Keratinocyte (primary cell): ENCODE measurements at regions not wholly inside any gene's neighbourhood (a gene's known extent, or its start where the extent isn't known, plus 50 kb on each side); places are given as distances from the start of the nearest gene placed in this dataset.

ENCODE experiments used
- EZH2 ChIP-seq: IDR thresholded peaks from one replicate; pipeline ENCODE4 v1.6.1; 2012; ENCODE audit warnings: inconsistent platforms, mild to moderate bottlenecking, low read length, moderate library complexity
- TF ChIP-seq, protein P1 (sequence below), 3 experiments: IDR thresholded peaks in 1 of 3; conservative IDR thresholded peaks in 1 of 3; optimal IDR thresholded peaks in 1 of 3; 2 replicates in 2 of 3; 3 replicates in 1 of 3; pipeline versions ENCODE3 to v1.5.1; 2011; ENCODE audit warnings: low read length in 3 of 3, mild to moderate bottlenecking in 3 of 3, moderate library complexity in 2 of 3, control low read depth in 1 of 3, inconsistent platforms in 1 of 3; ENCODE audit not compliant: insufficient read depth in 2 of 3; ENCODE audit errors: extremely low read depth in 1 of 3

DNA sequence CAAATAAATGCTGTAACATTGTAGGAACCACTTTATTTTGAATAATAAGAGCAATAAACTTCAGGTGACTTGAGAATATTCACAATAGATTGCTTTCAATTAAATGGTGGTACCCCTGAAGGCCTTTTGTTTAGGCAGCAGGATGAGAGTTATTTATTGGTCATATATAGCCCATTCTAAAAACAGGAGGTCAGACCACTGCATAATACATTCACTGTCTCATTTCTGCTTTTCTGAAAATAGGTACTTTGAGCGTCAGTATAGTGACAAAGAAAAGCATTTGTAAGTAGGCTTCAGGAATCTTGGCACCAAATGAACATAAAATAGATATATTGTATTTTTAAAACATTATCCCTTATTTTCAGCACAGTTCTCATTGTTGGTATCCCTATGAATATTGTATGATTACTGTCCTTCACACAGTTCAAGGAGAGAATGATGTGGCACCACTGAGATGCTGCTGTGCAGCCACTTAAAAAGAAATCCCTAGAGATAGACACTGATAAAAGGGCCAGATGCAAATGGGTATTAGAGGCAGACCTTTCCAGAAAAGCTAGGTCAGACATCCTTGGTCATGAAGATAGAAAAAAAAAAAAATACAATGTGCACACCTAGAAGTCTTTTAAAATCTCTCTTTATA, 381.8 kb upstream of the ST8SIA4 start:
- TF ChIP-seq, protein P1, sequence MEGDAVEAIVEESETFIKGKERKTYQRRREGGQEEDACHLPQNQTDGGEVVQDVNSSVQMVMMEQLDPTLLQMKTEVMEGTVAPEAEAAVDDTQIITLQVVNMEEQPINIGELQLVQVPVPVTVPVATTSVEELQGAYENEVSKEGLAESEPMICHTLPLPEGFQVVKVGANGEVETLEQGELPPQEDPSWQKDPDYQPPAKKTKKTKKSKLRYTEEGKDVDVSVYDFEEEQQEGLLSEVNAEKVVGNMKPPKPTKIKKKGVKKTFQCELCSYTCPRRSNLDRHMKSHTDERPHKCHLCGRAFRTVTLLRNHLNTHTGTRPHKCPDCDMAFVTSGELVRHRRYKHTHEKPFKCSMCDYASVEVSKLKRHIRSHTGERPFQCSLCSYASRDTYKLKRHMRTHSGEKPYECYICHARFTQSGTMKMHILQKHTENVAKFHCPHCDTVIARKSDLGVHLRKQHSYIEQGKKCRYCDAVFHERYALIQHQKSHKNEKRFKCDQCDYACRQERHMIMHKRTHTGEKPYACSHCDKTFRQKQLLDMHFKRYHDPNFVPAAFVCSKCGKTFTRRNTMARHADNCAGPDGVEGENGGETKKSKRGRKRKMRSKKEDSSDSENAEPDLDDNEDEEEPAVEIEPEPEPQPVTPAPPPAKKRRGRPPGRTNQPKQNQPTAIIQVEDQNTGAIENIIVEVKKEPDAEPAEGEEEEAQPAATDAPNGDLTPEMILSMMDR (optimal IDR thresholded peaks at IDR 0.05 in 1 of 3, IDR thresholded peaks at IDR 0.05 in 1 of 3, conservative IDR thresholded peaks at IDR 0.05 in 1 of 3; ENCODE audit: extremely low read depth in 1 of 3, insufficient read depth in 2 of 3, low read length in 3 of 3), result no peak
- no peak for TF ChIP-seq EZH2
